H1 (cell line): ENCODE measurements at regions not wholly inside any gene's neighbourhood (a gene's known extent, or its start where the extent isn't known, plus 50 kb on each side); places are given as distances from the start of the nearest gene placed in this dataset.

Experiments used
- BACH1 ChIP-seq: IDR thresholded peaks from 2 replicates; pipeline ENCODE4 v1.6.1; 2012; ENCODE audit warnings: low read length, improper control_type of control experiment
- EGR1 ChIP-seq: IDR thresholded peaks from 2 replicates; pipeline ENCODE4 v1.6.1; 2011; ENCODE audit warnings: low read depth, low read length, borderline replicate concordance
- POU5F1 ChIP-seq: IDR thresholded peaks from 2 replicates; pipeline ENCODE4 v1.6.1; 2011; ENCODE audit warnings: low read depth, mild to moderate bottlenecking, low read length, moderate library complexity

GRCh38 chr6:164744301-164744700 is 565.1 kb downstream of the C6orf118 start (continued):
- TF ChIP-seq POU5F1 (no peak), EGR1 (no peak), BACH1 (no peak)
- TF ChIP-seq, all 59 proteins: peak for 0
